ENCODE measurements at regions not wholly inside any gene's neighbourhood (a gene's known extent, or its start where the extent isn't known, plus 50 kb on each side); places are given as distances from the start of the nearest gene placed in this dataset.

- DNase-seq (ENCODE audit: low spot score in 2 of 2) = peak in 1 of 2 donors; percentile 54
These were observed 52.5 kb upstream of the TINAGL1 start for GRCh38 chr1:31523769-31524168.

GRCh38 chr1:31524186-31524901, 52.0 kb upstream of the TINAGL1 start:
- peak in 1 of 2 donors; percentile 34 for DNase-seq (ENCODE audit: low spot score in 2 of 2)
- 72 to 78% methylated on average over 15 of the region's 15 CpGs for WGBS, 2 donors
- no peak overlapping the region for H3K4me3 ChIP-seq (ENCODE audit: low read depth, poor library complexity, severe bottlenecking)
- intact Hi-C loops (cut with DNase I; ENCODE audit: low total_unique reads) = no loop called here
- TF ChIP-seq POLR2A (IDR thresholded peaks at IDR 0.05) = no peak
- no peak for TF ChIP-seq CTCF (IDR thresholded peaks at IDR 0.05)

More at GRCh38 chr1:31523769-31524168, 52.5 kb upstream of the TINAGL1 start:
- H3K4me3 ChIP-seq (ENCODE audit: low read depth, poor library complexity, severe bottlenecking) = no peak overlapping the region
- TF ChIP-seq POLR2A (IDR thresholded peaks at IDR 0.05) (no peak), CTCF (IDR thresholded peaks at IDR 0.05) (no peak)
- intact Hi-C loops (cut with DNase I; ENCODE audit: low total_unique reads) = no loop called here
- WGBS, 2 donors = 52 to 58% methylated on average over 5 of the region's 5 CpGs
